ENCODE measurements at regions not wholly inside any gene's neighbourhood (a gene's known extent, or its start where the extent isn't known, plus 50 kb on each side); places are given as distances from the start of the nearest gene placed in this dataset.

GRCh38 chr15:98226149-98226548 is 265.6 kb downstream of the ARRDC4 start:
- TF ChIP-seq CTCF (IDR thresholded peaks at IDR 0.05; ENCODE audit: insufficient read depth, low read depth, low read length), result no peak
- no peak for TF ChIP-seq EZH2 (IDR thresholded peaks at IDR 0.05; ENCODE audit: insufficient read depth, low read length)
